Mesothelial cell of epicardium (in vitro differentiated cells): ENCODE measurements at regions not wholly inside any gene's neighbourhood (a gene's known extent, or its start where the extent isn't known, plus 50 kb on each side); places are given as distances from the start of the nearest gene placed in this dataset.

ENCODE experiments used
- DNase-seq, 2 experiments: peaks; one replicate each; pipeline ENCODE4 v3.0.0; 2021; ENCODE audit warnings: low spot score in 2 of 2; ENCODE audit not compliant: unreplicated experiment in 2 of 2
- H3K27ac Mint-ChIP-seq: 2 replicates; pipeline ENCODE4 v1.8.0; 2021; ENCODE audit warnings: mixed read lengths
- H3K27me3 Mint-ChIP-seq: 2 replicates; pipeline ENCODE4 v1.8.0; 2021; ENCODE audit warnings: low read depth, mixed read lengths
- H3K36me3 Mint-ChIP-seq: 2 replicates; pipeline ENCODE4 v1.8.0; 2021; ENCODE audit warnings: mixed read lengths
- H3K4me1 Mint-ChIP-seq: 2 replicates; pipeline ENCODE4 v1.8.0; 2021; ENCODE audit warnings: mixed read lengths
- H3K4me3 Mint-ChIP-seq: 2 replicates; pipeline ENCODE4 v1.8.0; 2021; ENCODE audit warnings: mild to moderate bottlenecking, moderate library complexity, mixed read lengths
- H3K9me3 Mint-ChIP-seq: 2 replicates; pipeline ENCODE4 v1.8.0; 2021; ENCODE audit warnings: mixed read lengths
- TF ChIP-seq, protein P1 (sequence below): fragments of 200-600 bp; sonication (generic); IDR thresholded peaks from one replicate; pipeline ENCODE4 v1.5.0; 2021; ENCODE audit warnings: antibody characterized with exemption; ENCODE audit not compliant: unreplicated experiment

DNA sequence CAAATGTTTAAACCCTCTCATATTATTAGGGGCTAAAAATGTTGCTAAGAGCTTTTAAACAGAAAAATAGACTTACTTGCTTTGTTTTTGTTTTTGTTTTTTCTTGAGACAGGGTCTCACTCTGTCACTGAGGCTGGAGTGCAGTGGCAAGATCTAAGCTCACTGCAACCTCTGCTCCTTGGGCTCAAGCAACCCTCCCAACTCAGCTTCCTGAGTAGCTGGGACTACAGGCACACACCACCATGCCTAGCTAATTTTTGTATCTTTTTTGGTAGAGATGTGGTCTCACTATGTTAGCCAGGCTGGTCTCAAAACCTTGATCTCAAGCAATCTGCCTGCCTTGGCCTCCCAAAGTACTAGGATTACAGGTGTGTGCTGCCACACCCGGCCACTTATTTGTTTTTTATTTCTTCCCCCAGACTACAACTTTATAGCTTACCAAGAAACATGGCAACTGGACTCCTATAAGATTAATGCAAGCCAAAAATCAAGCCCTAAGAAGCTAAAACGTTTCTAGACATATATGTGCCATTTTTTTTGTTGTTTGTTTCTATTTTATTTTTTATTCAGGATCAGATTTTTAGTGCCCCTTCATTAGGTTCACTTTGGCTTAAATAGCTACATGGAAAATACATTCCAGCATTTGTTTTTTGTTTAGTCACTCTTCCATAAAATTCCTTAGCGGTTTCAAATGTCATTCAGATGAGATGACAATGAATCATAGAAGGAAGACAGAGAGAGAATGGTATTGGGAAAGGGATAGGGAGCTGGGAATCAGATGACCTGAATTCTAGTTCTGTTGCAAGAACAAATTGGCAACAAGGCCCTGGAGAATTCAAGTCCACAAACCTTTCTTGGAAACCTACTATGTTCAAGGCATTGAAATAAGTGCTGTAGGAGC, 163.4 kb upstream of the MKLN1 start:
- DNase-seq, result no peak

DNA sequence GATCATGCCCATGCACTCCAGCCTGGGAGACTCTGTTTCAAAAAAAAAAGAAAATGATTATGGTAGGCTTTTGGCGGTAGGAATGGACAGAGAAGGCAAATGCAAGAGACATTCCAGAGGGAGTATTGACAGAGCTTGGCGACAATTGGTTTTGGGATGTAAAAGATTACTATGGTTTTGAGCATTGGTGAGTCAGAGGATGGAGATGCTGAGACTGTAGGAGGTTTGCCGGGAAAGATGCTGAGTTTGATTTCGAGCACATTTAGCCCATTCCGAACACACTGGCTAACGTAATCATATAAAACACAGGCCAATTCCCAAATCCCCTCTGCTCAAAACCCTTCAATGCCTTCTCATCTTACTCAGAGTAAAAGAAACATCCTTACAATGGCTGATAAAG, 161.6 kb upstream of the MKLN1 start:
- TF ChIP-seq, protein P1, sequence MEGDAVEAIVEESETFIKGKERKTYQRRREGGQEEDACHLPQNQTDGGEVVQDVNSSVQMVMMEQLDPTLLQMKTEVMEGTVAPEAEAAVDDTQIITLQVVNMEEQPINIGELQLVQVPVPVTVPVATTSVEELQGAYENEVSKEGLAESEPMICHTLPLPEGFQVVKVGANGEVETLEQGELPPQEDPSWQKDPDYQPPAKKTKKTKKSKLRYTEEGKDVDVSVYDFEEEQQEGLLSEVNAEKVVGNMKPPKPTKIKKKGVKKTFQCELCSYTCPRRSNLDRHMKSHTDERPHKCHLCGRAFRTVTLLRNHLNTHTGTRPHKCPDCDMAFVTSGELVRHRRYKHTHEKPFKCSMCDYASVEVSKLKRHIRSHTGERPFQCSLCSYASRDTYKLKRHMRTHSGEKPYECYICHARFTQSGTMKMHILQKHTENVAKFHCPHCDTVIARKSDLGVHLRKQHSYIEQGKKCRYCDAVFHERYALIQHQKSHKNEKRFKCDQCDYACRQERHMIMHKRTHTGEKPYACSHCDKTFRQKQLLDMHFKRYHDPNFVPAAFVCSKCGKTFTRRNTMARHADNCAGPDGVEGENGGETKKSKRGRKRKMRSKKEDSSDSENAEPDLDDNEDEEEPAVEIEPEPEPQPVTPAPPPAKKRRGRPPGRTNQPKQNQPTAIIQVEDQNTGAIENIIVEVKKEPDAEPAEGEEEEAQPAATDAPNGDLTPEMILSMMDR, result no peak
- Mint-ChIP-seq H3K4me3 (no peak overlapping the region), H3K36me3 (no peaks in the 10 kb centered on the region), H3K27ac (no peak overlapping the region), H3K27me3 (peaks cover 2% of the 10 kb centered on the region), H3K4me1 (no peaks in the 10 kb centered on the region), H3K9me3 (no peaks in the 10 kb centered on the region)
- no peak for DNase-seq

More for the DNA sequence above, 163.4 kb upstream of the MKLN1 start:
- no peaks in the 10 kb centered on the region for H3K9me3 Mint-ChIP-seq
- H3K4me3 Mint-ChIP-seq, result no peak overlapping the region
- TF ChIP-seq, protein P1, result no peak
- H3K27me3 Mint-ChIP-seq, result peaks cover 2% of the 10 kb centered on the region
- H3K27ac Mint-ChIP-seq, result no peak overlapping the region
- H3K4me1 Mint-ChIP-seq, result no peaks in the 10 kb centered on the region
- no peaks in the 10 kb centered on the region for H3K36me3 Mint-ChIP-seq

DNA sequence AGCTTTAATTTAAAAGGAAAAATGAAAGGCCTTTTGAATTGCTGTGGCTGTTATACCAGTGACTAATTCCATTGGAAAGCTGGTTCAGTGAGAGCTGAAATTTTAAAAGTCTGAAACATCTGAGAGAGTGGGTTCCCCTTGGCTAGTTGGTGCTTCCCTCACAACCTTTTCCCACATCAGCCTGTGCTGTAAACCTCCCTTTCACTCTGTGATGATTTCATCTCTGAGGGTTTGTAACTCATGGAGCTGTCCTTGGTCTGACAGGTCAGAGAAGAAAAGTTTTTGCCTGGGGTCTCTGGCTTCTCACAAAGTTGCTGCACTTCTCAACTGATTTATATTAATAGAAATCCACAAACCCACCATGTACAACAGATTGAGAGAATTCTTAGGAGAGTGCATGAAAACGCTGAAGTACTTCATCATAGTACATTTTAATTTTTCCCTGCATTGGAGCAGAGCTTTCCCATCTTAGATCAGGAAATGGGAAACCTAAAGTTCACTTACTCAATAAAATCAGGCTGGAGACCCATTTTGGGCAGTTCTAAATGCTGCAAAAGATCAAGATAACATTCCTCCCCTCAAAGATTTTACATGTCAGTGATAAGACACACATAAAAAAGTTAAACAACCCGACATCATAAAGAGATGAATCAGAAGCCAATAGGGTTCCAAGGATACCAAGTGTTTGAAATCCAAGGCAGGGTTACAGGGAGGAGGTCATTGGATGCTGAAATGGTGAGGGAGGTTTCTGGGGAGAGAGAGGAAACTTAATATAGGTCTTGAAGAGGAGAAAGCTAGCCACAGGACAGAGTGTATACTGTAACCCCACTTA, 157.0 kb upstream of the MKLN1 start:
- Mint-ChIP-seq H3K27ac (no peak overlapping the region), H3K4me3 (no peak overlapping the region), H3K4me1 (no peaks in the 10 kb centered on the region), H3K36me3 (no peaks in the 10 kb centered on the region), H3K27me3 (peaks cover 2% of the 10 kb centered on the region), H3K9me3 (no peaks in the 10 kb centered on the region)
- DNase-seq, result no peak
- TF ChIP-seq, protein P1, result no peak

DNA sequence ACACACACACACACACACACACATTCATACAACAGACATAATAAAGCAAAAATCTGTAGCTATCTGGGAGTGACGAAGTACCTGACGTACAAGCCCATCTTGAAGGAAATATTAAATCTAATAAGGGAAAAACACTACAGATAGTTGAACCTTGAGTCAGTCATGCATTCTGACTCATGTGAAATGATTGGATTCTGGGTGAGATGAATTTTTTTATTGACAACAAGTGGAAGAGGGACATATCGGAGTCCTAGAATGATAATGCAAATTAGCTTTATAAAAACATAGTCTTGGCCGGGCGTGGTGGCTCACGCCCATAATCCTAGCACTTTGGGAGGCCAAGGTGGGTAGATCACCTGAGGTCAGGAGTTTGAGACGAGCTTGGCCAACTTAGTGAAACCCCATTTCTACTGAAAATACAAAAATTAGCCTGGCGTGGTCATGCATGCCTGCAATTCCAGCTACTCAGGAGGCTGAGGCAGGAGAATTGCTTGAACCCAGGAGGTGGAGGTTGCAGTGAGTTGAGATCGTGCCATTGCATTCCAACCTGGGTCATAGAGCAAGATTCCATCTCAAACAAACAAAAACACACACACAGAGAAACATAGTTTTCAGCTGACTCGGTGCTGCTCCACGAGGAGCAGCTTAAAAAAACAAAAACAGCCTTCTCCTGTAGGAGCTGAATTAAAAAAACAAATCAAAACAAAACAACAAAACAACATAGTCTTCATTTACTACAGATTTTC, 154.4 kb upstream of the MKLN1 start:
- H3K27me3 Mint-ChIP-seq, result peaks cover under 1% of the 10 kb centered on the region
- H3K4me1 Mint-ChIP-seq, result no peaks in the 10 kb centered on the region
- H3K4me3 Mint-ChIP-seq, result no peak overlapping the region
- no peak for DNase-seq
- H3K9me3 Mint-ChIP-seq, result no peaks in the 10 kb centered on the region
- TF ChIP-seq, protein P1, result no peak
- no peak overlapping the region for H3K27ac Mint-ChIP-seq
- H3K36me3 Mint-ChIP-seq, result no peaks in the 10 kb centered on the region

DNA sequence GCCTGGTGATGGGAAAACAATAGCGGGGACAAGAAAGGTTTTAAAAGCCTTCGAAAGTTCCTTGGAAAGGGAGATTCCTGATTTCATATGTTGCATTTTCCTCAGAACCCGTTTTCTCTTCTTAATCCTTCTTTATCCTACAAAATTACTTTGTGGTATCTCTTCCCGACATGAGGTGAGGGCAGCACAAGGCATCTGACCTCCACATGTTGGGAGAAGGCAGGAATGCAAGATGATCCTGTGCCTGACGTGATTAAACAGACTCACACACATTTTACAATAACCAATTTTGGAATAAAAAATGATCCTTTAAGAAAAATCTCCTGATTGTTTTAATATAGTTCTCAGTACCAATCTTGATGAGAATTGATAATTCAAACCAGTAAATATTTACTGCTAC, 153.3 kb upstream of the MKLN1 start:
- H3K27me3 Mint-ChIP-seq, result no peaks in the 10 kb centered on the region
- TF ChIP-seq, protein P1, result no peak
- H3K36me3 Mint-ChIP-seq, result no peaks in the 10 kb centered on the region
- no peak overlapping the region for H3K27ac Mint-ChIP-seq
- no peak overlapping the region for H3K4me3 Mint-ChIP-seq
- H3K9me3 Mint-ChIP-seq, result no peaks in the 10 kb centered on the region
- no peaks in the 10 kb centered on the region for H3K4me1 Mint-ChIP-seq
- no peak for DNase-seq
